ENCODE measurements at regions not wholly inside any gene's neighbourhood (a gene's known extent, or its start where the extent isn't known, plus 50 kb on each side); places are given as distances from the start of the nearest gene placed in this dataset.

DNA sequence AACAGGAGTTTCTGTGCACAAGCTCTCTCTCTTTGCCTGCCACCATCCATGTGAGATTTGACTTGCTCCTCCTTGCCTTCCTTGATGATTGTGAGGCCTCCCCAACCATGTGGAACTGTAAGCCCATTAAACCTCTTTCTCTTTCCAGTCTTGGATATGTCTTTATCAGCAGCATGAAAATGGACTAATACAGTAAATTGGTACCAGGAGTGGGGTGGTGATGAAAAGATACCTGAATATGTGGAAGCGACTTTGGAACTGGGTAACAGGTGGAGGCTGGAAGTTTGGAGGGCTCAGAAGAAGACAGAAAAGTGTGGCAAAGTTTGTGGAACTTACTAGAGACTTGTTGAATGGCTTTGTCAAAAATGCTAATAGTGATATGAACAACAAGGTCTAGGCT is 69.1 kb upstream of the VANGL1 start:
- TF ChIP-seq EP300 (IDR thresholded peaks at IDR 0.05) (no peak), CTCF (IDR thresholded peaks at IDR 0.05) (no peak)
